Adrenal gland (tissue), 9 donors: ENCODE measurements at regions not wholly inside any gene's neighbourhood (a gene's known extent, or its start where the extent isn't known, plus 50 kb on each side); places are given as distances from the start of the nearest gene placed in this dataset.

ENCODE experiments used
- DNase-seq, 7 donors: peaks; one replicate each; pipeline ENCODE4 v3.0.0-alpha.2; 2019 to 2020
- H3K27ac ChIP-seq, 5 donors: fragments of 200-600 bp; sonication (generic) in 4 of 5; 1 replicate in 3 of 5; 2 replicates in 2 of 5; pipeline versions ENCODE4 v1.5.1 to v1.8.0; 2016 to 2020; ENCODE audit warnings: mild to moderate bottlenecking in 1 of 5
- H3K27me3 ChIP-seq: fragments of 200-600 bp; 2 replicates; pipeline ENCODE4 v1.8.0; 2021
- H3K36me3 ChIP-seq, 2 donors: fragments of 200-600 bp; replicated peaks in 1 of 2; 1 replicate in 1 of 2; 2 replicates in 1 of 2; pipeline versions ENCODE4 v1.5.1 to v1.8.0; 2018 to 2022
- H3K4me1 ChIP-seq, 2 donors: fragments of 200-600 bp; replicated peaks in 1 of 2; 1 replicate in 1 of 2; 2 replicates in 1 of 2; pipeline versions ENCODE4 v1.5.1 to v1.8.0; 2018 to 2021
- H3K4me3 ChIP-seq, 4 donors: fragments of 200-600 bp; sonication (generic) in 3 of 4; one replicate each; pipeline ENCODE4 v1.5.1; 2016 to 2018
- H3K9me3 ChIP-seq, 3 donors: fragments of 200-600 bp; sonication (generic) in 1 of 3; replicated peaks in 1 of 3; 1 replicate in 2 of 3; 2 replicates in 1 of 3; pipeline versions ENCODE4 v1.5.1 to v1.8.0; 2016 to 2021
- CTCF ChIP-seq, 6 experiments: fragments of 450-650 bp in 4 of 6; fragments of 200-600 bp in 2 of 6; sonication (generic) in 1 of 6; IDR thresholded peaks; 1 replicate in 5 of 6; 2 replicates in 1 of 6; pipeline versions ENCODE4 v1.5.1 to v1.8.0; 2016 to 2021; ENCODE audit warnings: antibody characterized with exemption in 6 of 6, mild to moderate bottlenecking in 2 of 6, moderate library complexity in 1 of 6
- POLR2A ChIP-seq, 2 donors: fragments of 450-650 bp; IDR thresholded peaks; one replicate each; pipeline ENCODE4 v1.6.1; 2017; ENCODE audit warnings: antibody characterized with exemption in 2 of 2, mild to moderate bottlenecking in 2 of 2, moderate library complexity in 1 of 2
- WGBS, 4 donors: extraction: QIAGEN DNeasy Blood & Tissue Kit in 2 of 4; methylation state at CpG; one replicate each; pipeline versions ENCODE4 v1.1.5 to v1.1.7; 2013 to 2017; 5-methylcytosine and 5-hydroxymethylcytosine counted together
- intact Hi-C, 2 donors: fragments of 100-400 bp; cut with DNase I; formaldehyde crosslinking; loops; one replicate each; pipeline versions ENCODE4 v1.14.1 to v1.15.0; 2022 to 2023
- donor health status: healthy with polysubstance abuse.
- donor health status: Bipolar disorder and iron deficiency.
- donor health status: DM: yes; HTN: yes; CAD: no.
- donor health status: DM: no; HTN: no; CAD: no.
- donor health status: DM: no; HTN: no; CAD: no.

GRCh38 chr18:43392168-43392567, 114.9 kb upstream of the SYT4 start:
- no peak for DNase-seq
- intact Hi-C loops, result no loop called here
- no peaks in the 10 kb centered on the region for H3K27me3 ChIP-seq
- no peak overlapping the region for H3K4me3 ChIP-seq
- H3K36me3 ChIP-seq, result no peaks in the 10 kb centered on the region
- H3K27ac ChIP-seq, result no peak overlapping the region
- 48 to 57% (median 55%) methylated on average over 3 of the region's 3 CpGs for WGBS, 4 donors
- H3K9me3 ChIP-seq, result no peaks in the 10 kb centered on the region
- H3K4me1 ChIP-seq, result no peaks in the 10 kb centered on the region
- TF ChIP-seq CTCF (IDR thresholded peaks at IDR 0.05), result no peak
- TF ChIP-seq POLR2A (IDR thresholded peaks at IDR 0.05), result no peak

GRCh38 chr18:43393174-43393573, 115.9 kb upstream of the SYT4 start:
- whole genome bisulfite sequencing, 4 donors, result 60 to 67% (median 65%) methylated on average over 2 of the region's 2 CpGs
- no peak for DNase-seq
- Histone ChIP-seq H3K36me3 (no peaks in the 10 kb centered on the region), H3K4me3 (no peak overlapping the region), H3K4me1 (no peaks in the 10 kb centered on the region), H3K27me3 (no peaks in the 10 kb centered on the region), H3K9me3 (no peaks in the 10 kb centered on the region), H3K27ac (no peak overlapping the region)
- TF ChIP-seq CTCF (IDR thresholded peaks at IDR 0.05) (no peak), POLR2A (IDR thresholded peaks at IDR 0.05) (no peak)
- intact Hi-C loops, result no loop called here

GRCh38 chr18:43396266-43396665, 119.0 kb upstream of the SYT4 start:
- DNase-seq, result no peak
- TF ChIP-seq CTCF (IDR thresholded peaks at IDR 0.05) (peak in 4 of 6 experiments; percentile 22 to 46 (median 30)), POLR2A (IDR thresholded peaks at IDR 0.05) (no peak)
- WGBS, 4 donors, result 2 to 12% (median 6%) methylated on average over 1 of the region's 1 CpG
- Histone ChIP-seq H3K36me3 (no peaks in the 10 kb centered on the region), H3K27ac (no peak overlapping the region), H3K9me3 (no peaks in the 10 kb centered on the region), H3K27me3 (no peaks in the 10 kb centered on the region), H3K4me1 (no peaks in the 10 kb centered on the region), H3K4me3 (no peak overlapping the region)
- intact Hi-C loops, result no loop called here

- intact Hi-C loops, result no loop called here
- 94 to 100% (median 97%) methylated on average over 1 of the region's 1 CpG for WGBS, 4 donors
- DNase-seq, result no peak
Measured at GRCh38 chr18:43398601-43399000, 121.3 kb upstream of the SYT4 start.

More at GRCh38 chr18:43398601-43399000, 121.3 kb upstream of the SYT4 start:
- H3K9me3 ChIP-seq, result no peaks in the 10 kb centered on the region
- no peak overlapping the region for H3K27ac ChIP-seq
- no peaks in the 10 kb centered on the region for H3K4me1 ChIP-seq
- no peaks in the 10 kb centered on the region for H3K36me3 ChIP-seq
- no peaks in the 10 kb centered on the region for H3K27me3 ChIP-seq
- TF ChIP-seq CTCF (IDR thresholded peaks at IDR 0.05) (no peak), POLR2A (IDR thresholded peaks at IDR 0.05) (no peak)
- H3K4me3 ChIP-seq, result no peak overlapping the region
